ENCODE measurements at regions not wholly inside any gene's neighbourhood (a gene's known extent, or its start where the extent isn't known, plus 50 kb on each side); places are given as distances from the start of the nearest gene placed in this dataset.
"Not testable (repeated sequence)": the region's sequence is repeated elsewhere in the genome, so short reads cannot be mapped to it uniquely, and the experiment has no call there.

DNA sequence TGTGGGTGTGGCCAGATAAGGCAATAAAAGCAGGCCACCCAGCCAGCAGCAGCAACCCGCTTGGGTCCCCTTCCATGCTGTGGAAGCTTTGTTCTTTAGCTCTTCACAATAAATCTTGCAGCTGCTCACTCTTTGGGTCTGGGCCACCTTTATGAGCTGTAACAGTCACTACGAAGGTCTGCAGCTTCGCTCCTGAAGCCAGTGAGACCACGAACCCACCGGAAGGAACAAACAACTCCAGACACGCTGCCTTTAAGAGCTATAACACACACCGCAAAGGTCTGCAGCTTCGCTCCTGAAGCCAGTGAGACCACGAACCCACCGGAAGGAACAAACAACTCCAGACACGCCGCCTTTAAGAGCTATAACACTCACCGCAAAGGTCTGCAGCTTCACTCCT lies 172.1 kb upstream of the AGTR1 start:
- CTCF ChIA-PET; H4K8ac ChIP-seq (ENCODE audit: low read depth in 2 of 2, low read length in 2 of 2); H2BK5ac ChIP-seq (ENCODE audit: low read depth, low read length, poor library complexity, severe bottlenecking); in situ Hi-C loops (cut with MboI; ENCODE audit: low sequenced_read_pairs); H3K27me3 ChIP-seq (ENCODE audit: control insufficient read depth, insufficient read depth, low read length); H2BK120ac ChIP-seq (ENCODE audit: low read depth, low read length); DNase-seq; ATAC-seq (ENCODE audit: low read depth); H3K56ac ChIP-seq (ENCODE audit: extremely low read depth, insufficient read depth, low read length); H3K9me1 ChIP-seq (ENCODE audit: insufficient read depth, low read length); H3K9me3 ChIP-seq (ENCODE audit: control insufficient read depth, insufficient read depth, low read length); POLR2A ChIA-PET (ENCODE audit: unreplicated experiment); H4K5ac ChIP-seq (ENCODE audit: low read depth, low read length); H3K36me3 ChIP-seq (ENCODE audit: control insufficient read depth, insufficient read depth, low read length); H3K4ac ChIP-seq (ENCODE audit: low read depth, low read length); H3K23ac ChIP-seq (ENCODE audit: low read depth, low read length); H2BK15ac ChIP-seq (ENCODE audit: low read depth, low read length); H3K18ac ChIP-seq (ENCODE audit: low read depth, low read length); H3K14ac ChIP-seq (replicated peaks; ENCODE audit: low read depth, low read length); H4K91ac ChIP-seq (ENCODE audit: insufficient read depth, low read depth, low read length); BruUV-seq (replicated peaks); H2BK20ac ChIP-seq (ENCODE audit: low read depth, low read length); H3K79me1 ChIP-seq (ENCODE audit: low read depth in 1 of 2, low read length in 2 of 2); H3K9ac ChIP-seq (ENCODE audit: low read depth, low read length); H3K4me2 ChIP-seq (ENCODE audit: low read depth, low read length); H4K20me1 ChIP-seq (ENCODE audit: insufficient read depth, low read length); intact Hi-C loops (cut with micrococcal nuclease); H2AK9ac ChIP-seq (replicated peaks; ENCODE audit: low read depth, low read length, poor library complexity); dilution Hi-C loops (cut with HindIII; ENCODE audit: low sequenced_read_pairs, unreplicated experiment); H3K4me3 ChIP-seq (ENCODE audit: insufficient read depth, low read depth, low read length); H3K27ac ChIP-seq (ENCODE audit: insufficient read depth, low read length); H2AFZ ChIP-seq (replicated peaks; ENCODE audit: low read length, poor library complexity); H2AK5ac ChIP-seq (ENCODE audit: low read depth, low read length); H3K4me1 ChIP-seq (ENCODE audit: control insufficient read depth, insufficient read depth, low read length): not testable (repeated sequence)
- WGBS, 2 experiments (ENCODE audit: extremely low coverage in 2 of 2, insufficient read length in 1 of 2), result 69% methylated on average over 3 of the region's 13 CpGs; no CpG with 5 or more reads in 1 of the 2 experiments

All from IMR-90 (cell line).